ENCODE measurements at regions not wholly inside any gene's neighbourhood (a gene's known extent, or its start where the extent isn't known, plus 50 kb on each side); places are given as distances from the start of the nearest gene placed in this dataset.

DNA sequence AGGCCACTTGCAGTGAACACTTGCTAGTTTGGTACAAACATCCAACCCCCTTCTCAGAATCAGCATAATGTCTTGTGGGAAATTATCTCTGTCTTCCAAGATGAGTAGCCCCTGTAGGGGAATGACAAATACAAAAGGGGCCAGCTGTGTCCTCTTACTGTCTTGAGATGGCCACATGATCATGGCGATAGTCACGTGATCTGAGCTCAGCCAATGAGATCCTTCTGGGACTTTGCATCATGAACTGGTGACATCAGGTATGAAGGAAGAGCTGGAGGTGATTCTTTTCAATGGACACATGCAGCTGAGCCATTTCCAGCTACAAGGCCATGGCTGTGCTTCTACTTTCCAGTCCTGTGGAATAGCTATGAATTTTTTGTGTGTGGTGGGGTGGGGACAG is 206.3 kb downstream of the IRX1 start:
- H3K27ac ChIP-seq (ENCODE audit: low read depth, low read length) = no peak overlapping the region
- H3K27me3 ChIP-seq (ENCODE audit: control insufficient read depth, insufficient read depth, low read length, poor library complexity, severe bottlenecking) = no peaks in the 10 kb centered on the region
- no peaks in the 10 kb centered on the region for H3K9me3 Mint-ChIP-seq
- H3K27me3 Mint-ChIP-seq (ENCODE audit: insufficient read depth) = no peaks in the 10 kb centered on the region
- H3K4me1 ChIP-seq (ENCODE audit: control insufficient read depth, insufficient read depth, low read length) = no peaks in the 10 kb centered on the region
- H3K9me3 ChIP-seq (ENCODE audit: control insufficient read depth, low read length) = no peaks in the 10 kb centered on the region
- no peaks in the 10 kb centered on the region for H3K36me3 Mint-ChIP-seq (ENCODE audit: low read depth)
- no peak overlapping the region for H3K9ac ChIP-seq (ENCODE audit: extremely low read depth, low read length, poor library complexity, severe bottlenecking)
- DNase-seq = no peak
- H3K27ac Mint-ChIP-seq = no peak overlapping the region
- H3K4me3 ChIP-seq (ENCODE audit: low read length) = no peak overlapping the region
- 89 to 100% methylated on average over 2 of the region's 2 CpGs for WGBS, 2 experiments (ENCODE audit: insufficient coverage in 1 of 2, insufficient read length in 1 of 2)
- TF ChIP-seq, protein P1, sequence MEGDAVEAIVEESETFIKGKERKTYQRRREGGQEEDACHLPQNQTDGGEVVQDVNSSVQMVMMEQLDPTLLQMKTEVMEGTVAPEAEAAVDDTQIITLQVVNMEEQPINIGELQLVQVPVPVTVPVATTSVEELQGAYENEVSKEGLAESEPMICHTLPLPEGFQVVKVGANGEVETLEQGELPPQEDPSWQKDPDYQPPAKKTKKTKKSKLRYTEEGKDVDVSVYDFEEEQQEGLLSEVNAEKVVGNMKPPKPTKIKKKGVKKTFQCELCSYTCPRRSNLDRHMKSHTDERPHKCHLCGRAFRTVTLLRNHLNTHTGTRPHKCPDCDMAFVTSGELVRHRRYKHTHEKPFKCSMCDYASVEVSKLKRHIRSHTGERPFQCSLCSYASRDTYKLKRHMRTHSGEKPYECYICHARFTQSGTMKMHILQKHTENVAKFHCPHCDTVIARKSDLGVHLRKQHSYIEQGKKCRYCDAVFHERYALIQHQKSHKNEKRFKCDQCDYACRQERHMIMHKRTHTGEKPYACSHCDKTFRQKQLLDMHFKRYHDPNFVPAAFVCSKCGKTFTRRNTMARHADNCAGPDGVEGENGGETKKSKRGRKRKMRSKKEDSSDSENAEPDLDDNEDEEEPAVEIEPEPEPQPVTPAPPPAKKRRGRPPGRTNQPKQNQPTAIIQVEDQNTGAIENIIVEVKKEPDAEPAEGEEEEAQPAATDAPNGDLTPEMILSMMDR (conservative IDR thresholded peaks at IDR 0.05) = no peak
- H3K4me1 Mint-ChIP-seq = no peaks in the 10 kb centered on the region
- no peaks in the 10 kb centered on the region for H3K36me3 ChIP-seq (ENCODE audit: control insufficient read depth, insufficient read depth, low read length)
- H3K4me3 Mint-ChIP-seq = no peak overlapping the region

DNA sequence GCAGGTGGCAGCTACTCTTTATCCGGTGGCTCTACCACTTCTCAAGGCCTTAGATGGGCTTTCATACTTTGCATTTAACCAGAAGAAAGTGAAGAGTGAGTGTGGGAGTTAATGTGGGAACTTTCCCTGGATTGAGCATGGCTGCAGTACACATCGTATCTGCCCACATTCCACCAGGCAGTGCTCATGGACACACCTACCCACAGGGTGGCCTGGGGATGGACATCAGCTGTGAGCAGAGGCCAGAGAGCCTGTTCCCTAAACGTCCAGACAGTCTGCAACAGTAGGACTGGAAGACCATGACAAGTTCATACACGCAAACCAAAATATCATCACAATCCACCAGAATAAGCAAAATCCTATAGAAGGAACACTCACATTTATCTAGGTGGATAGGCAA is 213.8 kb downstream of the IRX1 start:
- Histone ChIP-seq H3K4me1 (ENCODE audit: control insufficient read depth, insufficient read depth, low read length) (no peaks in the 10 kb centered on the region), H3K27ac (ENCODE audit: low read depth, low read length) (no peak overlapping the region), H3K27me3 (ENCODE audit: control insufficient read depth, insufficient read depth, low read length, poor library complexity, severe bottlenecking) (no peaks in the 10 kb centered on the region), H3K9me3 (ENCODE audit: control insufficient read depth, low read length) (no peaks in the 10 kb centered on the region), H3K36me3 (ENCODE audit: control insufficient read depth, insufficient read depth, low read length) (no peaks in the 10 kb centered on the region), H3K4me3 (ENCODE audit: low read length) (no peak overlapping the region), H3K9ac (ENCODE audit: extremely low read depth, low read length, poor library complexity, severe bottlenecking) (no peak overlapping the region)
- no peaks in the 10 kb centered on the region for H3K36me3 Mint-ChIP-seq (ENCODE audit: low read depth)
- H3K4me3 Mint-ChIP-seq = no peak overlapping the region
- TF ChIP-seq, protein P1 (conservative IDR thresholded peaks at IDR 0.05) = no peak
- 81 to 100% methylated on average over 1 to 4 of the region's 4 CpGs for WGBS, 2 experiments (ENCODE audit: insufficient coverage in 1 of 2, insufficient read length in 1 of 2)
- no peaks in the 10 kb centered on the region for H3K4me1 Mint-ChIP-seq
- H3K27me3 Mint-ChIP-seq (ENCODE audit: insufficient read depth) = no peaks in the 10 kb centered on the region
- no peak for DNase-seq
- H3K9me3 Mint-ChIP-seq = peaks cover 7% of the 10 kb centered on the region
- H3K27ac Mint-ChIP-seq = no peak overlapping the region

DNA sequence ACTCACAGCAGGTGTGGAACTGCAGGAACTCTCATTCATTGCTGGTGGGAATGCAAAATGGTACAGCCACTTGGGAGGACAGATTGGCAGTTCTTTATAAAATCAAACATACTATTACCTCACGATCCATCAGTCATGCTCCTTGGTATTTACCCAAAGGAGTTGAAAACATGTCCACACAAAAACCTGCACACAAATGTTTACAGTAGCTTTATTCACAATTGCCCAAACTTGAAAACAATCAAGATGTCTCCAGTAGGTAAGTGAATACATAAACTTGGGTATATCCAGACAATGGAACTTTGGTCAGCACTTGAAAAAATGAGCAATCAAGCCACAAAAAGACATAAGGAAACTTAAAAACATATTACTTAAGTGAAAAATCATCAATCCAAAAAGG is 215.5 kb downstream of the IRX1 start:
- no peak overlapping the region for H3K27ac ChIP-seq (ENCODE audit: low read depth, low read length)
- Mint-ChIP-seq H3K4me3 (no peak overlapping the region), H3K36me3 (ENCODE audit: low read depth) (no peaks in the 10 kb centered on the region), H3K27ac (no peak overlapping the region), H3K4me1 (no peaks in the 10 kb centered on the region), H3K27me3 (ENCODE audit: insufficient read depth) (no peaks in the 10 kb centered on the region), H3K9me3 (peaks cover 7% of the 10 kb centered on the region)
- TF ChIP-seq, protein P1 (conservative IDR thresholded peaks at IDR 0.05) = no peak
- 86% methylated on average over 1 of the region's 1 CpG; no CpG with 5 or more reads in 1 of the 2 experiments for WGBS, 2 experiments (ENCODE audit: insufficient coverage in 1 of 2, insufficient read length in 1 of 2)
- H3K36me3 ChIP-seq (ENCODE audit: control insufficient read depth, insufficient read depth, low read length) = no peaks in the 10 kb centered on the region
- no peak overlapping the region for H3K4me3 ChIP-seq (ENCODE audit: low read length)
- no peaks in the 10 kb centered on the region for H3K27me3 ChIP-seq (ENCODE audit: control insufficient read depth, insufficient read depth, low read length, poor library complexity, severe bottlenecking)
- no peak for DNase-seq
- H3K9me3 ChIP-seq (ENCODE audit: control insufficient read depth, low read length) = no peaks in the 10 kb centered on the region
- H3K9ac ChIP-seq (ENCODE audit: extremely low read depth, low read length, poor library complexity, severe bottlenecking) = no peak overlapping the region
- H3K4me1 ChIP-seq (ENCODE audit: control insufficient read depth, insufficient read depth, low read length) = no peaks in the 10 kb centered on the region

Measured in endodermal cell (in vitro differentiated cells).